GM23248 (cell line): ENCODE measurements at regions not wholly inside any gene's neighbourhood (a gene's known extent, or its start where the extent isn't known, plus 50 kb on each side); places are given as distances from the start of the nearest gene placed in this dataset.

Source experiments
- DNase-seq: peaks from one replicate; pipeline ENCODE4 v3.0.0-alpha.2; 2015
- H2AFZ ChIP-seq: fragments of 200-600 bp; sonication (generic); 2 replicates; pipeline ENCODE4 v1.6.1; 2016; ENCODE audit warnings: antibody characterized with exemption
- H3F3A ChIP-seq: fragments of 200-600 bp; sonication (generic); 2 replicates; pipeline ENCODE4 v1.6.1; 2016; ENCODE audit warnings: mild to moderate bottlenecking, antibody characterized with exemption, mixed run types; ENCODE audit not compliant: insufficient read depth
- H3K27ac ChIP-seq: fragments of 200-600 bp; sonication (generic); 2 replicates; pipeline ENCODE4 v1.5.1; 2016; ENCODE audit warnings: mild to moderate bottlenecking
- H3K27me3 ChIP-seq: fragments of 200-600 bp; sonication (generic); replicated peaks from 2 replicates; pipeline ENCODE4 v1.6.1; 2016; ENCODE audit warnings: mild to moderate bottlenecking; ENCODE audit not compliant: insufficient read depth
- H3K36me3 ChIP-seq: fragments of 200-600 bp; sonication (generic); 2 replicates; pipeline ENCODE4 v1.6.1; 2016; ENCODE audit warnings: low read depth, mild to moderate bottlenecking
- H3K4me1 ChIP-seq: fragments of 200-600 bp; sonication (generic); 2 replicates; pipeline ENCODE4 v1.6.1; 2016; ENCODE audit warnings: mild to moderate bottlenecking; ENCODE audit not compliant: insufficient read depth
- H3K4me2 ChIP-seq: fragments of 200-600 bp; sonication (generic); one replicate; pipeline ENCODE4 v1.6.1; 2016; ENCODE audit warnings: mild to moderate bottlenecking; ENCODE audit not compliant: unreplicated experiment
- H3K4me3 ChIP-seq: fragments of 200-600 bp; sonication (generic); 2 replicates; pipeline ENCODE4 v1.5.1; 2016; ENCODE audit warnings: mild to moderate bottlenecking
- H3K79me2 ChIP-seq: fragments of 200-600 bp; sonication (generic); 2 replicates; pipeline ENCODE4 v1.6.1; 2016; ENCODE audit warnings: mild to moderate bottlenecking; ENCODE audit not compliant: insufficient read depth
- H3K9ac ChIP-seq: fragments of 200-600 bp; sonication (generic); 2 replicates; pipeline ENCODE4 v1.6.1; 2016; ENCODE audit warnings: mild to moderate bottlenecking
- H3K9me2 ChIP-seq: fragments of 200-600 bp; sonication (generic); 2 replicates; pipeline ENCODE4 v1.6.1; 2016; ENCODE audit warnings: mixed run types, mild to moderate bottlenecking, moderate library complexity; ENCODE audit not compliant: insufficient read depth
- H3K9me3 ChIP-seq: fragments of 200-600 bp; sonication (generic); one replicate; pipeline ENCODE4 v1.6.1; 2017; ENCODE audit warnings: low read depth
- H4K20me1 ChIP-seq: fragments of 200-600 bp; sonication (generic); 2 replicates; pipeline ENCODE4 v1.6.0; 2016; ENCODE audit not compliant: insufficient read depth
- EZH2 ChIP-seq: fragments of 200-600 bp; sonication (generic); IDR thresholded peaks from 2 replicates; pipeline ENCODE4 v1.6.1; 2018; ENCODE audit warnings: antibody characterized with exemption, mild to moderate bottlenecking; ENCODE audit not compliant: insufficient read depth, poor library complexity, severe bottlenecking
- EZH2phosphoT487 ChIP-seq: fragments of 200-600 bp; sonication (generic); IDR thresholded peaks from 2 replicates; pipeline ENCODE4 v1.6.1; 2018; ENCODE audit warnings: antibody characterized with exemption, moderate library complexity, mild to moderate bottlenecking, low read depth; ENCODE audit not compliant: insufficient read depth
- WGBS, 2 experiments: methylation state at CpG; one replicate each; pipeline ENCODE4 v1.1.6; 2015 to 2017; ENCODE audit warnings: low lambda C conversion rate in 2 of 2, low coverage in 1 of 2; ENCODE audit errors: missing lambda C conversion rate in 2 of 2; 5-methylcytosine and 5-hydroxymethylcytosine counted together
- in situ Hi-C: fragments of 300-500 bp; cut with MboI; formaldehyde crosslinking; loops from 2 replicates; pipeline ENCODE4 v1.15.0; 2020

- Histone ChIP-seq H3F3A (no peaks in the 10 kb centered on the region), H3K9me3 (no peaks in the 10 kb centered on the region), H3K9ac (no peak overlapping the region), H3K4me3 (no peak overlapping the region), H4K20me1 (no peaks in the 10 kb centered on the region), H2AFZ (no peak overlapping the region), H3K79me2 (no peaks in the 10 kb centered on the region), H3K27ac (no peak overlapping the region), H3K27me3 (no peaks in the 10 kb centered on the region), H3K36me3 (no peaks in the 10 kb centered on the region), H3K4me2 (no peak overlapping the region), H3K9me2 (no peaks in the 10 kb centered on the region), H3K4me1 (no peaks in the 10 kb centered on the region)
- TF ChIP-seq EZH2phosphoT487, result no peak
- no peak for TF ChIP-seq EZH2
- DNase-seq, result no peak
- 5 to 9% methylated on average over 1 of the region's 1 CpG for WGBS, 2 experiments
- in situ Hi-C loops, result no loop called here
These were observed 158.1 kb upstream of the HCRTR2 start for GRCh38 chr6:55016261-55016660.

GRCh38 chr6:55017555-55018300 lies 156.6 kb upstream of the HCRTR2 start:
- in situ Hi-C loops, result no loop called here
- no peaks in the 10 kb centered on the region for H4K20me1 ChIP-seq

GRCh38 chr6:55019591-55019990 lies 154.7 kb upstream of the HCRTR2 start:
- Histone ChIP-seq H3K4me1 (no peaks in the 10 kb centered on the region), H3K36me3 (no peaks in the 10 kb centered on the region), H3K9me2 (no peaks in the 10 kb centered on the region), H3K27me3 (no peaks in the 10 kb centered on the region), H3F3A (no peaks in the 10 kb centered on the region), H3K9ac (no peak overlapping the region), H3K4me2 (no peak overlapping the region), H3K9me3 (no peaks in the 10 kb centered on the region), H3K27ac (no peak overlapping the region), H3K4me3 (no peak overlapping the region), H3K79me2 (no peaks in the 10 kb centered on the region), H2AFZ (no peak overlapping the region), H4K20me1 (no peaks in the 10 kb centered on the region)
- no peak for TF ChIP-seq EZH2
- in situ Hi-C loops, result no loop called here
- no peak for DNase-seq

More at GRCh38 chr6:55017555-55018300, 156.6 kb upstream of the HCRTR2 start:
- Histone ChIP-seq H3K27ac (no peak overlapping the region), H3K36me3 (no peaks in the 10 kb centered on the region), H3K9ac (no peak overlapping the region), H3K27me3 (no peaks in the 10 kb centered on the region), H3K4me1 (no peaks in the 10 kb centered on the region), H3K9me2 (no peaks in the 10 kb centered on the region), H3K79me2 (no peaks in the 10 kb centered on the region), H3K4me2 (no peak overlapping the region), H3K4me3 (no peak overlapping the region), H3F3A (no peaks in the 10 kb centered on the region), H3K9me3 (no peaks in the 10 kb centered on the region), H2AFZ (no peak overlapping the region)
- WGBS, 2 experiments, result 0% methylated on average over 1 of the region's 1 CpG
- no peak for TF ChIP-seq EZH2phosphoT487
- TF ChIP-seq EZH2, result no peak
- DNase-seq, result no peak

GRCh38 chr6:55023230-55023629 lies 151.1 kb upstream of the HCRTR2 start:
- in situ Hi-C loops, result no loop called here
- Histone ChIP-seq H3K27me3 (no peaks in the 10 kb centered on the region), H3K4me3 (no peak overlapping the region), H3F3A (no peaks in the 10 kb centered on the region), H3K9me3 (no peaks in the 10 kb centered on the region), H3K27ac (no peak overlapping the region), H2AFZ (no peak overlapping the region), H3K9ac (no peak overlapping the region), H3K79me2 (no peaks in the 10 kb centered on the region), H3K36me3 (no peaks in the 10 kb centered on the region), H3K4me1 (no peaks in the 10 kb centered on the region), H3K4me2 (no peak overlapping the region), H4K20me1 (no peaks in the 10 kb centered on the region), H3K9me2 (no peaks in the 10 kb centered on the region)
- DNase-seq, result no peak
- no peak for TF ChIP-seq EZH2phosphoT487
- TF ChIP-seq EZH2, result no peak
- 29 to 36% methylated on average over 3 of the region's 3 CpGs for WGBS, 2 experiments

GRCh38 chr6:55033016-55033546 lies 141.2 kb upstream of the HCRTR2 start:
- H3K4me3 ChIP-seq, result no peak overlapping the region
- H3K4me2 ChIP-seq, result no peak overlapping the region
- H3K9me2 ChIP-seq, result no peaks in the 10 kb centered on the region
- H4K20me1 ChIP-seq, result no peaks in the 10 kb centered on the region
- DNase-seq, result no peak
- H3F3A ChIP-seq, result no peaks in the 10 kb centered on the region
- H3K79me2 ChIP-seq, result no peaks in the 10 kb centered on the region
- in situ Hi-C loops, result no loop called here
- no peak overlapping the region for H2AFZ ChIP-seq
- H3K27ac ChIP-seq, result no peak overlapping the region
- no peak for TF ChIP-seq EZH2
- TF ChIP-seq EZH2phosphoT487, result no peak
- no peaks in the 10 kb centered on the region for H3K9me3 ChIP-seq
- no peaks in the 10 kb centered on the region for H3K36me3 ChIP-seq
- H3K27me3 ChIP-seq, result no peaks in the 10 kb centered on the region
- H3K9ac ChIP-seq, result no peak overlapping the region
- no peaks in the 10 kb centered on the region for H3K4me1 ChIP-seq
